NCI-H2107 treated with DMSO at 0.1 percent for 48 hours (cell line): ENCODE measurements at regions not wholly inside any gene's neighbourhood (a gene's known extent, or its start where the extent isn't known, plus 50 kb on each side); places are given as distances from the start of the nearest gene placed in this dataset.
A peak's percentile ranks its signal among the peaks of the same experiment; 100 is the strongest.

ENCODE experiments used
- DNase-seq: peaks from one replicate; lab custom pipeline; 2025; ENCODE audit not compliant: unreplicated experiment; lab: John Stamatoyannopoulos, UW

GRCh38 chr9:119773823-119774222 lies 404.6 kb upstream of the BRINP1 start:
- no peak for DNase-seq

DNA sequence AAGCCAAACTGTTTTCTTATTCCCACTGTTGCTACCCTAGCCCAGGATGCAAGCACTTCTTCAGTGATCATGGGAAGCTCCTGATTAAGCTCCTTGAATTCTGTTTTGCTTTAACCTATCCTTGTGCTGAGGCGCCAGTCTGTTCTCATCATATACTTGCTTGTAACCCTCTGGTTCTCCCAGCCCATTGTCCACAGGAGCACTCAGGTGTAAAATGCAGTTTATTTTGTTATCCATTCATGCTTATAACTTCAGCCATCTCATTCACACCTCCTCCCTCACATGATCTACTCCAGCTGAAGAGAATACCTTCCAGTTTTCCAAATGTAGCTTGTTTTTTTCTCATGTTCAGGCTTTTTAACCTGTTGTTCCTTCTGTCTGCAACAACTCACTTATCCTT lies 402.1 kb upstream of the BRINP1 start:
- DNase-seq, result no peak

DNA sequence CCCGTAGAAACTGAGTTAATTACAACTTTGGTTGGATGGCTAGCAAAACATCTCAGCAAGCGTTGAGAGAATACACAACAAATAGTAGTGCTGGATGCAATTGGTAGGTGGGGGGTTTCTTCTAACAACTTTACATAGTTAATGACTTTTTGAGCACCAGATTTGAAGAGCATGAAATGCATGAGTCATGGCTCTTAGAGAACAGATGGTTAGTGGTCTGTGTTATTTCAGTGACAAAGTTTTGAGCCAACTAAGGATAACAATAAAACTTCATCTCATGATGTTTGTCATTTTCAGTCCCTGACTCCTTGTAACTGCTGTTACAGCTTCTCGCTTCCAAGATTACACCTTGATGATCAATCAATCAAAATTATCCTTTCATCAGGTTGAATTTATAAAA lies 399.0 kb upstream of the BRINP1 start:
- no peak for DNase-seq

- no peak for DNase-seq
Observed at GRCh38 chr9:119765632-119766175, 396.5 kb upstream of the BRINP1 start.

- DNase-seq, result no peak
Observed at GRCh38 chr9:119763260-119763659, 394.0 kb upstream of the BRINP1 start.

DNA sequence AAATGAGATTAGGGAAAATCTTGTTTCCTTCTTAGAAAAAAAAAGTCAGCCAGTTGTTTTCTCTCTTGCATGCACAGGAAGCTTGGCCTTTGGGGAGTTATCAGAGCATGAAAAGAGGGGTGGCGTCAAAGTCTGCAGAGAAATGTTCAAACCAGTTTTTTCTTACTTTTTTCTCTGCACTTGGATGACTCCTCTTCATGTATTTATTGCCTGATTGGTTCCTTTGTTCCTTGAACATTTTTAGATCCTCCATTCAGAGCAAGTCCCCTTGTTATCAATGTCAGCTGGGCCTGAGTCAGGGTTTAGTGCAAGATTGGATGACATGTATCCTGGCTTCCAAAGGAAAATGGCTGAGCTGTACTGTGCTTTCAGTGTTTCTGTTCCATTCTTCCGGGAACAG lies 392.6 kb upstream of the BRINP1 start:
- DNase-seq, result no peak

GRCh38 chr9:119758990-119759389 lies 389.8 kb upstream of the BRINP1 start:
- no peak for DNase-seq

GRCh38 chr9:119758241-119758640 lies 389.0 kb upstream of the BRINP1 start:
- DNase-seq, result no peak

- no peak for DNase-seq
Observed at GRCh38 chr9:119739476-119739875, 370.2 kb upstream of the BRINP1 start.

GRCh38 chr9:119736491-119737454 lies 367.5 kb upstream of the BRINP1 start:
- peak; percentile 50 for DNase-seq

DNA sequence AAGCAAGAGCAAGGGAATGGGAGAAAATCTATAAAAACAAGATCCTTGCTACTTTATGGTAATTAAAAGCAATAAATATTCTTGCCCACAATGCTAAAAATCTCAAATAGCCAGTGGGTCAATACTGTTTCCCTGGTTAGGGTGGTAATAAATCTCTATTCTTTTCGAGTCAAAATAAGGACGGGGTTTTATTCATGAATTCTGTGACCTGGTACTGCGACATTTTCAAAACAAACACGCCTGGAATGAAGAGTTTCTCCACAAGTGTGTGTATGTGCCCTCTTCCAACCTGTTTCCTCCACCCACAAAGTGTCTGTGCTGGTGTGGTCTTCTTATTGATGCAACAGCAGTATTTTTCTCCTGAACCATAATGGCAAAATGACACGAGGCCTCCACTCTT lies 358.8 kb upstream of the BRINP1 start:
- DNase-seq, result no peak

DNA sequence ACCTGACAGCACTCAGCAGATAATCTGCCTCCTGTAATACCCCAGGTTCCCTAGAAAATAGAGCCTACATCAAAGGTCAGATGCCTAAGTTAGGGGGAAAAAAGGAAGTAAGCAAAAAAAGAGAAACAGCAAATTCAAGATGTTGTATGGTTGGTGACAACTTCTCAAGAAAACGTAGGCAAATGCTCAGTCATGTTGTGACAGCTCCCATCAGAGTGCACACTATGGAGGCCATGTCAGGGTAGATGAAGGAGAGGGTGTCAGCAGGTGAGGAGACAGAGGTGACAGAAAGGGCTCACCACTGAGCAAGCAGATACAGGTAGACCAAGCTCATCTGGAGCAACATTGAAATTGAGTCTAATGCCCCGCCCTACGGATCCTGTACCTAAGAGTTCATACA lies 356.8 kb upstream of the BRINP1 start:
- DNase-seq, result no peak

- no peak for DNase-seq
Observed at GRCh38 chr9:119722384-119722783, 353.1 kb upstream of the BRINP1 start.

- no peak for DNase-seq
Observed at GRCh38 chr9:119712325-119712724, 343.1 kb upstream of the BRINP1 start.

- DNase-seq, result no peak
Observed at GRCh38 chr9:119709431-119709830, 340.2 kb upstream of the BRINP1 start.

GRCh38 chr9:119707228-119707845 lies 338.1 kb upstream of the BRINP1 start:
- DNase-seq, result no peak

DNA sequence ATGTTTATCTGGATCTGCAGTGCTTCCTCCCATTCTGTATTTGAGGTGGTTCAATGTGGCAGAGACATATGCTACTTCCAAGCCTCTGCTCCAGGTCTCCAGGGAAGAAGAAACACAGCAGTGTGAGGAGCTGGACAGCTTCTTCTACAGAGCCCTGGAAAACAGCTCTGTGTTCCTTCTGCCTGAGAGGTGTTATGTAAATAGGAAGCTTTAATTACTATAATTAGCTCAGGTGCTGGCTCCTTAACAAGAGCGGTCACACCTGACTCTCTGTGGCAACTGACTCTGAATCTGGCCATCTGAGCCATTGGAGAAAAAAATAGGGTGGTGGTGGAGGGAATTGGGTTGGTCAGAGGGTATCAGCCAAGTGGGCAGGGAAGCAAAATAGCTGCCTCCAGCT lies 332.4 kb upstream of the BRINP1 start:
- DNase-seq, result no peak

GRCh38 chr9:119698535-119698934 lies 329.3 kb upstream of the BRINP1 start:
- no peak for DNase-seq

DNA sequence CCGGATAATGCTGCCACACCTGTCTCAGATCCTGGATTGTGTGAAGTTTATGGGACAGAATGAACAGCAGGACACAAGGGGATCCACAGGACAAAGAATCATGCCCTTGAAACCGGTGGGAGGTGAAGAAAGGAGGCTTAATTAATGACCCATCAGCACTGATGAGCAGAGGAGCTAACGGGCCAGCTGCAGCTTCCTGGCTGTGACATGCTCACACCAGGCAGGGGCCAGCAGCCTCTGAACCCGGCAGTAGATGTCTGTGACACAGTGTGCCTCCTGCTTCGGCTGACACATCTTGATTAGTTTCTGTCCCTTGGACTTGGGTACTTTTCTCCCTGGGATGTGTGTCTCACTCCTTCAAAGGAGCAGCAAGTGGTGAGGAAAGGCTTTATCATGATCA lies 328.8 kb upstream of the BRINP1 start:
- DNase-seq, result no peak

- no peak for DNase-seq
Observed at GRCh38 chr9:119689879-119690278, 320.6 kb upstream of the BRINP1 start.

DNA sequence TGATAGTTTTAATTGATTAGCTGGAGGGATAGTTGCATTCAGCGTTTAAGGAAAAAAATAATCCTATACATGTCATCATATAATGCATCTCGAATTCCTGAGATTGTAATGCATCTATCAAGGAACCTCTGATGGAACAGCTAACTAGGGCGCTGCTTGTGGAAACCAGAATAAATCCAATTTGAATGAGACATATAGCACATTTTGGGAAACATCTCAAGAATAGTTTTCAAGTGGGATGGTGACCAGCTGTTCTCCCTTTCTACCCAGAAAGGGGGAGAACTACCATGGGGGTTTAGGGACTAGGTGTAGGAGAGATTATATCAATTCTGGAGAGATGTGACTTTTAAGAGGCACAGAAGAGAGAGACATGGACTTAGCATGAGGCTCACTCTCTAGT lies 319.3 kb upstream of the BRINP1 start:
- DNase-seq, result no peak

- no peak for DNase-seq
Observed at GRCh38 chr9:119677811-119678505, 308.7 kb upstream of the BRINP1 start.
